PC-9 (cell line): ENCODE measurements at regions not wholly inside any gene's neighbourhood (a gene's known extent, or its start where the extent isn't known, plus 50 kb on each side); places are given as distances from the start of the nearest gene placed in this dataset.

Source experiments
- BruUV-seq: library from RNA; stranded (reverse); fragments of 400-500 nt; replicated peaks from 2 replicates; lab custom pipeline; 2021; lab: Mats Ljungman, UMichigan
- CTCF ChIA-PET: fragments of 300-600 bp; sonication (Branson Sonifier 250); formaldehyde crosslinking; loops from one replicate; lab custom pipeline; 2022; ENCODE audit warnings: antibody characterized with exemption; lab: Charles Lee
- POLR2A ChIA-PET: fragments of 300-600 bp; sonication (Branson Sonifier 250); formaldehyde crosslinking; loops from one replicate; lab custom pipeline; 2022; ENCODE audit warnings: antibody characterized with exemption; ENCODE audit not compliant: unreplicated experiment; lab: Charles Lee
- DNase-seq, 2 experiments: peaks; one replicate each; pipeline versions ENCODE4 v3.0.0 to v3.0.0-alpha.2; 2015 to 2022; ENCODE audit warnings: mixed read lengths in 1 of 2
- H2AFZ ChIP-seq: fragments of 200-600 bp; sonication (generic); 2 replicates; pipeline ENCODE4 v1.8.1; 2017; ENCODE audit warnings: antibody characterized with exemption
- H3F3A ChIP-seq: fragments of 200-600 bp; sonication (generic); 2 replicates; pipeline ENCODE4 v1.8.1; 2017; ENCODE audit warnings: antibody characterized with exemption, mild to moderate bottlenecking, low read depth; ENCODE audit not compliant: insufficient read depth
- H3K27ac ChIP-seq: fragments of 200-600 bp; sonication (generic); 2 replicates; pipeline ENCODE4 v1.6.1; 2016; ENCODE audit warnings: mixed run types
- H3K27me3 ChIP-seq: fragments of 200-600 bp; sonication (generic); 2 replicates; pipeline ENCODE4 v1.6.1; 2016; ENCODE audit warnings: low read depth, mixed run types; ENCODE audit not compliant: insufficient read depth
- H3K36me3 ChIP-seq: fragments of 200-600 bp; sonication (generic); 2 replicates; pipeline ENCODE4 v1.6.1; 2016; ENCODE audit warnings: low read depth, mixed run types
- H3K4me1 ChIP-seq: fragments of 200-600 bp; sonication (generic); replicated peaks from 2 replicates; pipeline ENCODE4 v1.6.1; 2016; ENCODE audit warnings: mixed run types; ENCODE audit not compliant: insufficient read depth
- H3K4me2 ChIP-seq: fragments of 200-600 bp; sonication (generic); 2 replicates; pipeline ENCODE4 v1.6.1; 2017; ENCODE audit warnings: mixed run types
- H3K4me3 ChIP-seq: fragments of 200-600 bp; sonication (generic); 2 replicates; pipeline ENCODE4 v1.6.1; 2016; ENCODE audit warnings: mixed run types
- H3K79me2 ChIP-seq: fragments of 200-600 bp; sonication (generic); 2 replicates; pipeline ENCODE4 v1.6.1; 2017; ENCODE audit warnings: low read depth, mixed run types
- H3K9me2 ChIP-seq: fragments of 200-600 bp; sonication (generic); 2 replicates; pipeline ENCODE4 v1.8.1; 2017; ENCODE audit warnings: mild to moderate bottlenecking; ENCODE audit not compliant: insufficient read depth
- H3K9me3 ChIP-seq: fragments of 200-600 bp; sonication (generic); 2 replicates; pipeline ENCODE4 v1.8.1; 2016; ENCODE audit warnings: low read depth; ENCODE audit not compliant: insufficient read depth
- H4K20me1 ChIP-seq: fragments of 200-600 bp; sonication (generic); 2 replicates; pipeline ENCODE4 v1.8.1; 2017; ENCODE audit not compliant: insufficient read depth
- EZH2 ChIP-seq: fragments of 200-600 bp; sonication (generic); IDR thresholded peaks from 2 replicates; pipeline ENCODE4 v1.8.0; 2017; ENCODE audit warnings: antibody characterized with exemption, low read depth
- intact Hi-C: fragments of 100-400 bp; cut with micrococcal nuclease; formaldehyde crosslinking; loops from one replicate; pipeline ENCODE4 v1.10.0; 2022; ENCODE audit not compliant: unreplicated experiment
- TF ChIP-seq, protein P1 (sequence below): fragments of 200-600 bp; sonication (generic); conservative IDR thresholded peaks from 2 replicates; pipeline ENCODE4 v1.6.1; 2017; ENCODE audit warnings: mixed run types, antibody characterized with exemption, mild to moderate bottlenecking, moderate library complexity

DNA sequence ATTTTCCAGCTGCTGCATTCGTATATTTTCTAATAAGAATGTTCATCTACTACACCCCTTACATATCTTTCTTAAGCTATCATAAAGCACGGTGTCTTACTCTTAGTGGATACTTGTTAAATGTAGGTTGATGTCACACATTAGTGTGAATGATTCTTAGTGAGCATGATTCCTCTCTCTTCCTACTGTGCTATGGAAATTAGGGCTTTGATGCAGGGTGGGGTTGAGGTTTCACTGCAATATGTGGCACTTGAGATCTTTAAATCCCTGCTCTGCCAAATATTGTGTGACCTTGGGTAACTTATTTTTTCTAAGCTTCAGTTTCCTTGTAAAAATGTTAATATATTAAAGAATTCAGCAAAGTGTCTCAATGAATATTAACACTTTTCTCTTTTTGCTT lies 188.4 kb downstream of the PDGFRA start:
- CTCF ChIA-PET, result no interaction called here
- no peak overlapping the region for H3K4me3 ChIP-seq
- H3K4me2 ChIP-seq, result no peak overlapping the region
- H3F3A ChIP-seq, result no peaks in the 10 kb centered on the region
- no peaks in the 10 kb centered on the region for H3K27me3 ChIP-seq
- POLR2A ChIA-PET, result no interaction called here
- no TSS peak for BruUV-seq
- TF ChIP-seq, protein P1, sequence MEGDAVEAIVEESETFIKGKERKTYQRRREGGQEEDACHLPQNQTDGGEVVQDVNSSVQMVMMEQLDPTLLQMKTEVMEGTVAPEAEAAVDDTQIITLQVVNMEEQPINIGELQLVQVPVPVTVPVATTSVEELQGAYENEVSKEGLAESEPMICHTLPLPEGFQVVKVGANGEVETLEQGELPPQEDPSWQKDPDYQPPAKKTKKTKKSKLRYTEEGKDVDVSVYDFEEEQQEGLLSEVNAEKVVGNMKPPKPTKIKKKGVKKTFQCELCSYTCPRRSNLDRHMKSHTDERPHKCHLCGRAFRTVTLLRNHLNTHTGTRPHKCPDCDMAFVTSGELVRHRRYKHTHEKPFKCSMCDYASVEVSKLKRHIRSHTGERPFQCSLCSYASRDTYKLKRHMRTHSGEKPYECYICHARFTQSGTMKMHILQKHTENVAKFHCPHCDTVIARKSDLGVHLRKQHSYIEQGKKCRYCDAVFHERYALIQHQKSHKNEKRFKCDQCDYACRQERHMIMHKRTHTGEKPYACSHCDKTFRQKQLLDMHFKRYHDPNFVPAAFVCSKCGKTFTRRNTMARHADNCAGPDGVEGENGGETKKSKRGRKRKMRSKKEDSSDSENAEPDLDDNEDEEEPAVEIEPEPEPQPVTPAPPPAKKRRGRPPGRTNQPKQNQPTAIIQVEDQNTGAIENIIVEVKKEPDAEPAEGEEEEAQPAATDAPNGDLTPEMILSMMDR, result no peak
- no peak for TF ChIP-seq EZH2
- H3K9me3 ChIP-seq, result no peaks in the 10 kb centered on the region
- no peaks in the 10 kb centered on the region for H3K36me3 ChIP-seq
- DNase-seq, result no peak
- no peak overlapping the region for H2AFZ ChIP-seq
- no peak overlapping the region for H3K27ac ChIP-seq
- H3K79me2 ChIP-seq, result no peaks in the 10 kb centered on the region
- H4K20me1 ChIP-seq, result no peaks in the 10 kb centered on the region
- intact Hi-C loops, result no loop called here
- H3K9me2 ChIP-seq, result no peaks in the 10 kb centered on the region
- H3K4me1 ChIP-seq, result no peaks in the 10 kb centered on the region

DNA sequence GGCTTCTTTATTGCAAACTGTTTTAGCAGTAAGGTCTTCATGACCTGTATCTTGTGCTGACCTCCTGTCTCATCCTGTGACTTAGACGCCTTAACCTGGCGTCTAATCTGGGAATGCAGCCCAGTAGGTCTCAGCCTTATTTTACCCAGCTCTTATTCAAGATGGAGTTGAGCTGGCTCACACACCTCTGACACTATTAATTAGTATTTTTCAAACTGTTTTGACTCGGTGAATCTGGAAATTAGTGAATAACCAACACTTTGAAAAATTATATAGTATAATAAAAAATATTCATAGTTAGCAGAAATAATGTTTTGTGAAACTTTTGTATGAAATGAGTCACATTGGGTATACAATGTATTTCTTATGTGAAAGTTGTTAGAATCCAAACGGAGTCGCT lies 189.4 kb downstream of the PDGFRA start:
- Histone ChIP-seq H3K9me3 (no peaks in the 10 kb centered on the region), H3K36me3 (no peaks in the 10 kb centered on the region), H3K4me2 (no peak overlapping the region), H3K27me3 (no peaks in the 10 kb centered on the region), H3F3A (no peaks in the 10 kb centered on the region), H4K20me1 (no peaks in the 10 kb centered on the region), H3K27ac (no peak overlapping the region), H3K4me1 (no peaks in the 10 kb centered on the region), H2AFZ (no peak overlapping the region), H3K4me3 (no peak overlapping the region), H3K79me2 (no peaks in the 10 kb centered on the region), H3K9me2 (no peaks in the 10 kb centered on the region)
- ChIA-PET CTCF (no interaction called here), POLR2A (no interaction called here)
- no peak for TF ChIP-seq EZH2
- TF ChIP-seq, protein P1, result no peak
- no peak for DNase-seq
- intact Hi-C loops, result no loop called here
- no TSS peak for BruUV-seq

DNA sequence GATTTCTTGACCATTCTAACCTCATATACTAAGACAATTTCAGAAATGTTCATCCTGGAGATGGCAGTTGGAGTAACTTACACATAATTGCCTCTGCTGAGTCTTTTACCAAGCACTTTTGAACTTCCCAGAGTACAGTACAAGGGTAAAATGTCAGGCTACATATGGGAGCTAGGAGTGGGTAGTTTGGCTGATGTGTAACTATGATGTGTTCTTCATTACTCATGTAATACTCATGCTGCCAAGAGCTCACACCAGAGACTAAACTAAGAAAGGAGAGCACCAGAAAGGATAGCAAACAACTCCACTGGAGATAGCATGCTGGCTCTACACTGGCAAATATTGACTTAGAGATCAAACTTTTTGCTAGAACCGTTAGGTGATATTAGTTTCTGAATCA lies 194.0 kb downstream of the PDGFRA start:
- no peaks in the 10 kb centered on the region for H3K9me2 ChIP-seq
- ChIA-PET POLR2A (no interaction called here), CTCF (no interaction called here)
- no peaks in the 10 kb centered on the region for H3K27me3 ChIP-seq
- intact Hi-C loops, result no loop called here
- H3K36me3 ChIP-seq, result no peaks in the 10 kb centered on the region
- no TSS peak for BruUV-seq
- no peaks in the 10 kb centered on the region for H3F3A ChIP-seq
- no peak overlapping the region for H3K4me2 ChIP-seq
- H3K27ac ChIP-seq, result no peak overlapping the region
- no peaks in the 10 kb centered on the region for H3K4me1 ChIP-seq
- no peak for DNase-seq
- TF ChIP-seq, protein P1, result no peak
- TF ChIP-seq EZH2, result no peak
- H3K4me3 ChIP-seq, result no peak overlapping the region
- no peaks in the 10 kb centered on the region for H3K9me3 ChIP-seq
- H3K79me2 ChIP-seq, result no peaks in the 10 kb centered on the region
- no peak overlapping the region for H2AFZ ChIP-seq
- H4K20me1 ChIP-seq, result no peaks in the 10 kb centered on the region
